GM19193 (cell line): ENCODE measurements at regions not wholly inside any gene's neighbourhood (a gene's known extent, or its start where the extent isn't known, plus 50 kb on each side); places are given as distances from the start of the nearest gene placed in this dataset.

Source experiments
- POLR2A ChIP-seq: IDR thresholded peaks from 4 replicates; pipeline ENCODE4 v1.6.1; 2011; ENCODE audit not compliant: insufficient read depth, insufficient read length; ENCODE audit errors: extremely low read depth

GRCh38 chr22:22037740-22038139, 55.2 kb upstream of the TOP3B start:
- no peak for TF ChIP-seq POLR2A

DNA sequence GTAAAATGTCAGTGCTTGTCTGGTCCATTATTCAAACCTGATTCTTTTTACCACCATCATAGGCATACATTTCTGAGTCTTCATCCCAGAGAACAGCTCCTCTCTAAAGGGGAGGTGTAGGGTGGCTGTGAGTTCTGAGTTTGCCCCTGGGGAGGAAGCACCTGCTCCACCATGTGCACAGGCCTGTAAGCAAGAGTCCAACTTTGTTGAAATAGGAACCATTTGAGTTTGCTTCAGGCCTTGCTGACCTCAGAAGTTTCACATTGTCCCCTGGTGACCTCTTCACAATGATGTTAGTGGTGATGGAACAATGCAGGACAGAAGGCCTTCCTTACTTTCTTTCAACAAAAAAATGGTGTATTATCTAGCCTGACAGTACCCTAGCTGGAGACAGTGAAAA, 54.6 kb upstream of the TOP3B start:
- TF ChIP-seq POLR2A = no peak

GRCh38 chr22:22036588-22036987, 54.0 kb upstream of the TOP3B start:
- no peak for TF ChIP-seq POLR2A

DNA sequence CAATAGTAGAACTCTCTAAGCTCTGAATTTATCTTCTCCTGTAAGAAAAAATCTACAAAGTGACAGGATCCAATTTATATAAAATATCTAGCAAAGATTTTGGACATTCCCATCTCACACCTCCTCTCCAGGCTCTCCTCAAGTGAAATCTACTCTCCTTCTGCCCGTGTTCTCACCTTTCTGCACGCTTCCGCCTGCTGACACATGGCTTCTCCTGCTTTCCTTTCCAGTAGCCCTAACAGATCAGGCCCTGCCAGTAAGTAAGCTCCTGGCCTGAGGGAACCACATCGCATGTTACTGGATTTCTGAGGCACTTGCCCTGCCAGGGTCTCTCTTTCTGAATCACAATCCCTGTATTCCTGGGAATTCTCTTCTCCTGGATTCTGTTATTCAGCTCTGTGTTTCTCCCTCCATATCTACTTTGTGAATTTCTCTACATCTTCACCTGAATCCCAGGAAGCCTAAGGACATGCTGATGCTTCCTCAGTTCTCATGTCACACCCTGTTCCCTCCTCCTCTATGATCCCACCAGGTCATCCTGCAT, 53.3 kb upstream of the TOP3B start:
- no peak for TF ChIP-seq POLR2A

GRCh38 chr22:22035203-22035602, 52.6 kb upstream of the TOP3B start:
- TF ChIP-seq POLR2A = no peak

GRCh38 chr22:22034469-22035132, 52.0 kb upstream of the TOP3B start:
- no peak for TF ChIP-seq POLR2A

GRCh38 chr22:22033803-22034468, 51.3 kb upstream of the TOP3B start:
- no peak for TF ChIP-seq POLR2A

GRCh38 chr22:22032906-22033802, 50.6 kb upstream of the TOP3B start:
- TF ChIP-seq POLR2A = no peak

GRCh38 chr22:22032099-22032905, 49.7 kb upstream of the TOP3B start:
- TF ChIP-seq POLR2A = no peak
